ENCODE measurements at regions not wholly inside any gene's neighbourhood (a gene's known extent, or its start where the extent isn't known, plus 50 kb on each side); places are given as distances from the start of the nearest gene placed in this dataset.

DNA sequence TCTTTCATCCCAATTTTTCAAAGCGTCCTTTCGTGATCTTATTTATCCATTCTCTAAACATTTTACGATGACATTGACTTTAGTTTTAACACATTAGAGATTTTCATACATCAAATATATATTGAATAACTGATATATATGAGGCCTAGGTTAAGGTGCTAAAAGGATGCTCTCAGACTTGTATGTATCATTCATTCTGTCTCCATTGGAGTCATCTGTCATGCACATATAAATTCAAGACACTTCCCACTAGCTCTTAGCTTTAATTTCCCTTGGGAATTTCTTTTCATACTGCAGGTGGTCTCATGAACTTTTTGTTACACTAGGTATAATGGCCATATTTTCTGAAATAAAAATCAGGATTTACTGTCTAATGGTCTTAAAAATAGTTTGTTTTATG lies 635.8 kb upstream of the C9orf72 start (continued):
- TF ChIP-seq, protein P1, sequence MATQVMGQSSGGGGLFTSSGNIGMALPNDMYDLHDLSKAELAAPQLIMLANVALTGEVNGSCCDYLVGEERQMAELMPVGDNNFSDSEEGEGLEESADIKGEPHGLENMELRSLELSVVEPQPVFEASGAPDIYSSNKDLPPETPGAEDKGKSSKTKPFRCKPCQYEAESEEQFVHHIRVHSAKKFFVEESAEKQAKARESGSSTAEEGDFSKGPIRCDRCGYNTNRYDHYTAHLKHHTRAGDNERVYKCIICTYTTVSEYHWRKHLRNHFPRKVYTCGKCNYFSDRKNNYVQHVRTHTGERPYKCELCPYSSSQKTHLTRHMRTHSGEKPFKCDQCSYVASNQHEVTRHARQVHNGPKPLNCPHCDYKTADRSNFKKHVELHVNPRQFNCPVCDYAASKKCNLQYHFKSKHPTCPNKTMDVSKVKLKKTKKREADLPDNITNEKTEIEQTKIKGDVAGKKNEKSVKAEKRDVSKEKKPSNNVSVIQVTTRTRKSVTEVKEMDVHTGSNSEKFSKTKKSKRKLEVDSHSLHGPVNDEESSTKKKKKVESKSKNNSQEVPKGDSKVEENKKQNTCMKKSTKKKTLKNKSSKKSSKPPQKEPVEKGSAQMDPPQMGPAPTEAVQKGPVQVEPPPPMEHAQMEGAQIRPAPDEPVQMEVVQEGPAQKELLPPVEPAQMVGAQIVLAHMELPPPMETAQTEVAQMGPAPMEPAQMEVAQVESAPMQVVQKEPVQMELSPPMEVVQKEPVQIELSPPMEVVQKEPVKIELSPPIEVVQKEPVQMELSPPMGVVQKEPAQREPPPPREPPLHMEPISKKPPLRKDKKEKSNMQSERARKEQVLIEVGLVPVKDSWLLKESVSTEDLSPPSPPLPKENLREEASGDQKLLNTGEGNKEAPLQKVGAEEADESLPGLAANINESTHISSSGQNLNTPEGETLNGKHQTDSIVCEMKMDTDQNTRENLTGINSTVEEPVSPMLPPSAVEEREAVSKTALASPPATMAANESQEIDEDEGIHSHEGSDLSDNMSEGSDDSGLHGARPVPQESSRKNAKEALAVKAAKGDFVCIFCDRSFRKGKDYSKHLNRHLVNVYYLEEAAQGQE (IDR thresholded peaks at IDR 0.05; ENCODE audit: borderline replicate concordance), result no peak
- TF ChIP-seq, protein P1 (CRISPR knock-in tag; IDR thresholded peaks at IDR 0.05; ENCODE audit: low read depth), result no peak

DNA sequence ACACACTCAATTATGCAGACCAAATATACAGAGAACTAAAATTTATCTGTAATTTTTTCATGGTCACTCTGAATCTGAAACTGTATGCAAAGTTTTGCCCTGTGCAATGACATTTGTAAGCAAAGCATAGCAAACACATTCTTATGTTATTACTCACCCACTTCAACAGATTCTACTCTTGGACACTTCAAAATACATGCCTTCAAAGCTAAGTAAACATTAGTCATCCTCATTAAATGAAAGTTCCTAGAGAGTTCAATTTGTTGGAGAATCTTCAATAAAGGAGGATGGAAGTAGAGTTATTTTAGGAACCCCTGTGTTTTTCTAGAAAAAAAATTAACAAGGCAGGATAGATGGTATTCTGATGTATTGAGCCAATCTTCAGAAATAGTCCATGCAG lies 639.7 kb upstream of the C9orf72 start:
- Histone ChIP-seq H3K27me3 (ENCODE audit: control insufficient read depth in 2 of 2, insufficient read depth in 2 of 2, low read length in 2 of 2) (no peaks in the 10 kb centered on the region), H3K79me2 (ENCODE audit: control insufficient read depth, insufficient read depth, low read length) (no peaks in the 10 kb centered on the region), H3K9ac (ENCODE audit: insufficient read depth in 1 of 2, low read depth in 2 of 2, low read length in 2 of 2) (no peak overlapping the region), H4K20me1 (replicated peaks; ENCODE audit: control insufficient read depth, insufficient read depth, low read length) (no peaks in the 10 kb centered on the region), H3K4me1 (replicated peaks in 1 of 2; ENCODE audit: control insufficient read depth in 2 of 2, insufficient read depth in 2 of 2, low read length in 2 of 2) (no peaks in the 10 kb centered on the region), H3K27ac (ENCODE audit: extremely low read depth, low read depth, low read length) (no peak overlapping the region), H3K4me3 (no peak overlapping the region), H3K4me2 (ENCODE audit: insufficient read depth, low read length) (no peak overlapping the region), H3K36me3 (ENCODE audit: control insufficient read depth, insufficient read depth, low read length) (no peaks in the 10 kb centered on the region), H3K9me1 (ENCODE audit: control insufficient read depth, insufficient read depth, low read length) (no peaks in the 10 kb centered on the region), H3K9me3 (replicated peaks; ENCODE audit: control insufficient read depth, insufficient read depth, low read depth, low read length) (no peaks in the 10 kb centered on the region), H2AFZ (ENCODE audit: low read depth, low read length) (no peak overlapping the region)
- CTCF ChIA-PET (ENCODE audit: low intra/inter-chr PET ratio), result no interaction called here
- BruUV-seq (replicated peaks), result no TSS peak
- FAIRE-seq (no peak), ATAC-seq (no peak), DNase-seq (ENCODE audit: extremely low read depth in 1 of 4, low spot score in 3 of 4) (no peak)
- intact Hi-C loops (cut with micrococcal nuclease), result no loop called here
- in situ Hi-C loops (cut with MboI), result no loop called here
- POLR2A ChIA-PET, result no interaction called here
- TF ChIP-seq POLR2AphosphoS5 (IDR thresholded peaks at IDR 0.05; ENCODE audit: control insufficient read depth, insufficient read depth, low read depth, low read length) (no peak), SAFB (IDR thresholded peaks at IDR 0.05; ENCODE audit: borderline replicate concordance, low read depth, low read length) (no peak), JUNB (CRISPR knock-in tag; conservative IDR thresholded peaks at IDR 0.05) (no peak), SMARCB1 (IDR thresholded peaks at IDR 0.05; ENCODE audit: insufficient read length, low read depth) (no peak), NFE2L1 (tag; IDR thresholded peaks at IDR 0.05; ENCODE audit: borderline replicate concordance, low read depth) (no peak)
- TF ChIP-seq, protein P2, sequence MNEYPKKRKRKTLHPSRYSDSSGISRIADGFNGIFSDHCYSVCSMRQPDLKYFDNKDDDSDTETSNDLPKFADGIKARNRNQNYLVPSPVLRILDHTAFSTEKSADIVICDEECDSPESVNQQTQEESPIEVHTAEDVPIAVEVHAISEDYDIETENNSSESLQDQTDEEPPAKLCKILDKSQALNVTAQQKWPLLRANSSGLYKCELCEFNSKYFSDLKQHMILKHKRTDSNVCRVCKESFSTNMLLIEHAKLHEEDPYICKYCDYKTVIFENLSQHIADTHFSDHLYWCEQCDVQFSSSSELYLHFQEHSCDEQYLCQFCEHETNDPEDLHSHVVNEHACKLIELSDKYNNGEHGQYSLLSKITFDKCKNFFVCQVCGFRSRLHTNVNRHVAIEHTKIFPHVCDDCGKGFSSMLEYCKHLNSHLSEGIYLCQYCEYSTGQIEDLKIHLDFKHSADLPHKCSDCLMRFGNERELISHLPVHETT (CRISPR knock-in tag; conservative IDR thresholded peaks at IDR 0.05 in 1 of 2, IDR thresholded peaks at IDR 0.05 in 1 of 2), result no peak
- TF ChIP-seq, protein P3, sequence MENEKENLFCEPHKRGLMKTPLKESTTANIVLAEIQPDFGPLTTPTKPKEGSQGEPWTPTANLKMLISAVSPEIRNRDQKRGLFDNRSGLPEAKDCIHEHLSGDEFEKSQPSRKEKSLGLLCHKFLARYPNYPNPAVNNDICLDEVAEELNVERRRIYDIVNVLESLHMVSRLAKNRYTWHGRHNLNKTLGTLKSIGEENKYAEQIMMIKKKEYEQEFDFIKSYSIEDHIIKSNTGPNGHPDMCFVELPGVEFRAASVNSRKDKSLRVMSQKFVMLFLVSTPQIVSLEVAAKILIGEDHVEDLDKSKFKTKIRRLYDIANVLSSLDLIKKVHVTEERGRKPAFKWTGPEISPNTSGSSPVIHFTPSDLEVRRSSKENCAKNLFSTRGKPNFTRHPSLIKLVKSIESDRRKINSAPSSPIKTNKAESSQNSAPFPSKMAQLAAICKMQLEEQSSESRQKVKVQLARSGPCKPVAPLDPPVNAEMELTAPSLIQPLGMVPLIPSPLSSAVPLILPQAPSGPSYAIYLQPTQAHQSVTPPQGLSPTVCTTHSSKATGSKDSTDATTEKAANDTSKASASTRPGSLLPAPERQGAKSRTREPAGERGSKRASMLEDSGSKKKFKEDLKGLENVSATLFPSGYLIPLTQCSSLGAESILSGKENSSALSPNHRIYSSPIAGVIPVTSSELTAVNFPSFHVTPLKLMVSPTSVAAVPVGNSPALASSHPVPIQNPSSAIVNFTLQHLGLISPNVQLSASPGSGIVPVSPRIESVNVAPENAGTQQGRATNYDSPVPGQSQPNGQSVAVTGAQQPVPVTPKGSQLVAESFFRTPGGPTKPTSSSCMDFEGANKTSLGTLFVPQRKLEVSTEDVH (IDR thresholded peaks at IDR 0.05; ENCODE audit: low read depth, partially characterized antibody), result no peak

Data from K562 (cell line).